HepG2 (cell line): ENCODE measurements at regions not wholly inside any gene's neighbourhood (a gene's known extent, or its start where the extent isn't known, plus 50 kb on each side); places are given as distances from the start of the nearest gene placed in this dataset.

Experiments used
- ATAC-seq: fragments of 200-7000 bp; cut with Tn5 transposase; 3 replicates; pipeline ENCODE4 v1.9.1; 2020; ENCODE audit warnings: mild to moderate bottlenecking, moderate library complexity
- BruUV-seq: library from RNA; stranded (reverse); fragments of 400-500 nt; replicated peaks from 2 replicates; lab custom pipeline; 2021; lab: Mats Ljungman, UMichigan
- CTCF ChIA-PET: fragments of 300-600 bp; formaldehyde crosslinking; extraction: SDS; loops from one replicate; lab custom pipeline; 2021; ENCODE audit warnings: low total read pairs, inconsistent platforms, low intra/inter-chr PET ratio; lab: Yijun Ruan, JAX
- POLR2A ChIA-PET: fragments of 350-600 bp; sonication (Branson Sonifier 250); formaldehyde crosslinking; loops from one replicate; lab custom pipeline; 2020; ENCODE audit warnings: antibody characterized with exemption, inconsistent platforms; lab: Yijun Ruan, JAX
- DNase-seq: peaks from one replicate; pipeline ENCODE4 v3.0.0-alpha.2; 2015; ENCODE audit warnings: low spot score
- FAIRE-seq: peaks from 3 replicates; lab custom pipeline; 2011; peaks lifted over from hg19 to GRCh38; lab: Jason Lieb, UNC
- H2AFZ ChIP-seq: one replicate; pipeline ENCODE4 v1.6.1; 2011; ENCODE audit warnings: low read length, inconsistent platforms
- H3K27ac ChIP-seq: fragments of 300-600 bp; 3 replicates; pipeline ENCODE4 v1.8.0; 2011; ENCODE audit warnings: mixed run types, mild to moderate bottlenecking, mixed read lengths, low read length, inconsistent platforms; ENCODE audit not compliant: insufficient read depth; ENCODE audit errors: extremely low read length
- H3K27me3 ChIP-seq, 2 experiments: fragments of 200-600 bp in 1 of 2; 2 replicates in 1 of 2; 3 replicates in 1 of 2; pipeline versions ENCODE4 v1.6.0 to v1.8.0; 2011; ENCODE audit warnings: low read length in 2 of 2, mild to moderate bottlenecking in 2 of 2, moderate library complexity in 2 of 2, inconsistent platforms in 1 of 2; ENCODE audit not compliant: insufficient read depth in 2 of 2, control insufficient read depth in 1 of 2
- H3K36me3 ChIP-seq, 2 experiments: fragments of 200-600 bp in 1 of 2; replicated peaks in 1 of 2; 2 replicates in 1 of 2; 3 replicates in 1 of 2; pipeline versions ENCODE4 v1.5.1 to v1.8.0; 2011; ENCODE audit warnings: low read length in 2 of 2, inconsistent platforms in 1 of 2; ENCODE audit not compliant: insufficient read depth in 2 of 2, control insufficient read depth in 1 of 2
- H3K4me1 ChIP-seq: 2 replicates; pipeline ENCODE4 v1.5.1; 2012; ENCODE audit warnings: low read length, inconsistent platforms; ENCODE audit not compliant: insufficient read depth
- H3K4me2 ChIP-seq: 2 replicates; pipeline ENCODE4 v1.6.0; 2011; ENCODE audit warnings: low read depth, low read length, inconsistent platforms
- H3K4me3 ChIP-seq, 3 experiments: fragments of 200-600 bp in 1 of 3; sonication (generic), shearing (Covaris generic) in 1 of 3; replicated peaks in 1 of 3; 2 replicates each; pipeline ENCODE4 v1.5.1; 2011 to 2016; ENCODE audit warnings: low read length in 3 of 3, inconsistent platforms in 2 of 3, low read depth in 2 of 3, mild to moderate bottlenecking in 2 of 3, control low read depth in 1 of 3, mixed read lengths in 1 of 3; ENCODE audit not compliant: insufficient read depth in 1 of 3
- H3K79me2 ChIP-seq: one replicate; pipeline ENCODE4 v1.6.1; 2011; ENCODE audit warnings: low read length, inconsistent platforms; ENCODE audit not compliant: insufficient read depth
- H3K9ac ChIP-seq: 2 replicates; pipeline ENCODE4 v1.6.0; 2011; ENCODE audit warnings: mild to moderate bottlenecking, low read depth, low read length, inconsistent platforms; ENCODE audit not compliant: insufficient read depth
- H3K9me3 ChIP-seq: 2 replicates; pipeline ENCODE4 v1.5.1; 2012; ENCODE audit warnings: mild to moderate bottlenecking, low read length
- H4K20me1 ChIP-seq: 2 replicates; pipeline ENCODE4 v1.6.0; 2011; ENCODE audit warnings: inconsistent platforms, mild to moderate bottlenecking, low read length, moderate library complexity; ENCODE audit not compliant: insufficient read depth
- GPN1 ChIP-seq: sonication (generic); formaldehyde crosslinking; IDR thresholded peaks from 2 replicates; pipeline ENCODE4 v1.5.1; 2020; ENCODE audit warnings: missing genetic modification reagents, borderline replicate concordance
- LRRFIP1 ChIP-seq: sonication (generic); formaldehyde crosslinking; conservative IDR thresholded peaks from 2 replicates; pipeline ENCODE4 v1.4.0; 2020; ENCODE audit warnings: missing genetic modification reagents
- MATR3 ChIP-seq: sonication (generic); formaldehyde crosslinking; IDR thresholded peaks from 2 replicates; pipeline ENCODE4 v1.4.0; 2020; ENCODE audit warnings: missing genetic modification reagents
- NFRKB ChIP-seq: fragments of 450-650 bp; IDR thresholded peaks from 2 replicates; pipeline ENCODE4 v1.6.1; 2017
- NR2F2 ChIP-seq: IDR thresholded peaks from 2 replicates; pipeline ENCODE4 v1.6.1; 2012; ENCODE audit warnings: low read depth, inconsistent platforms, borderline replicate concordance
- SALL2 ChIP-seq: sonication (generic); formaldehyde crosslinking; IDR thresholded peaks from 2 replicates; pipeline ENCODE4 v1.8.1; 2023; ENCODE audit warnings: mild to moderate bottlenecking, missing genetic modification reagents, inconsistent platforms
- SMARCC2 ChIP-seq: fragments of 450-650 bp; IDR thresholded peaks from 2 replicates; pipeline ENCODE4 v1.6.1; 2017; ENCODE audit warnings: antibody characterized with exemption, mild to moderate bottlenecking
- SPEN ChIP-seq: sonication (generic); formaldehyde crosslinking; IDR thresholded peaks from 2 replicates; pipeline ENCODE4 v1.5.1; 2020; ENCODE audit warnings: low read depth, mild to moderate bottlenecking, missing genetic modification reagents
- ZNF264 ChIP-seq: sonication (generic); formaldehyde crosslinking; IDR thresholded peaks from 2 replicates; pipeline ENCODE4 v1.4.0; 2020; ENCODE audit warnings: missing genetic modification reagents
- ZNF558 ChIP-seq: sonication (generic); formaldehyde crosslinking; IDR thresholded peaks from 2 replicates; pipeline ENCODE4 v1.9.0; 2022; ENCODE audit warnings: mild to moderate bottlenecking, missing genetic modification reagents, borderline replicate concordance
- ZNF580 ChIP-seq: IDR thresholded peaks from 2 replicates; pipeline ENCODE4 v1.6.1; 2016; ENCODE audit warnings: low read depth, borderline replicate concordance
- ZNF781 ChIP-seq: sonication (generic); formaldehyde crosslinking; IDR thresholded peaks from 2 replicates; pipeline ENCODE4 v1.5.1; 2020; ENCODE audit warnings: borderline replicate concordance, mild to moderate bottlenecking, missing genetic modification reagents; ENCODE audit errors: not compliant biosample characterization
- ZSCAN22 ChIP-seq: sonication (generic); formaldehyde crosslinking; IDR thresholded peaks from 2 replicates; pipeline ENCODE4 v1.4.0; 2020; ENCODE audit warnings: mild to moderate bottlenecking, missing genetic modification reagents
- WGBS: methylation state at CpG from one replicate; pipeline ENCODE4 v1.1.6; 2017; ENCODE audit warnings: low lambda C conversion rate; 5-methylcytosine and 5-hydroxymethylcytosine counted together
- in situ Hi-C: cut with HindIII; loops from 2 replicates; pipeline ENCODE4 v1.10.0; 2017; ENCODE audit warnings: low pct_unique_long_range_greater_than_20kb; ENCODE audit not compliant: extremely low pct_ligation_motif_present
- intact Hi-C: fragments of 100-400 bp; cut with micrococcal nuclease; formaldehyde crosslinking; loops from one replicate; pipeline ENCODE4 v1.10.0; 2022; ENCODE audit not compliant: unreplicated experiment
- TF ChIP-seq, protein P1 (sequence below): sonication (generic); formaldehyde crosslinking; IDR thresholded peaks from 2 replicates; pipeline ENCODE4 v1.9.0; 2021; ENCODE audit warnings: missing genetic modification reagents, mild to moderate bottlenecking, borderline replicate concordance
- TF ChIP-seq, protein P2 (sequence below): sonication (generic); formaldehyde crosslinking; IDR thresholded peaks from 2 replicates; pipeline ENCODE4 v1.5.1; 2020; ENCODE audit warnings: mild to moderate bottlenecking, missing genetic modification reagents, borderline replicate concordance
- TF ChIP-seq, protein P3 (sequence below): sonication (generic); formaldehyde crosslinking; IDR thresholded peaks from 2 replicates; pipeline ENCODE4 v1.5.0; 2020; ENCODE audit warnings: mild to moderate bottlenecking, missing genetic modification reagents, borderline replicate concordance

DNA sequence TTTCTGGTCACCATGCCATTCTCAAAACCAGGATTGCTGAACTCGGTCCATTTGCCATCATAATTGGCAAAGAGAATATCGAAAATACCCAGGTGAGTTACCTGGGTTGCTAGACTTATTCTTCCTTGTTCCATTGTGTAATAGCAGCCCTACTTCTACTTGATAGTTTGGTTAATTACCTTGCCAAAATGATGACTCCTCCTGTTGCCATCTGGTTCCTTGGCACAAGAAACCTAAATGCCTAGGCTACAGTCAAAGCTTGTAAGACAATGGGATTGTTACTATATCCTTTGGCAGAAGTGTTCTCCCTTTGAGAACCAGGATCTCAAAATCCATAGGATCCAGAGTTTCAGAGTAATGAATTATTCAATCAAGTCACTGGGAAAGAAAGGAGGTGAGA is 373.2 kb upstream of the ACTBL2 start:
- intact Hi-C loops (no loop called here), in situ Hi-C loops (no loop called here)
- H4K20me1 ChIP-seq, result no peaks in the 10 kb centered on the region
- BruUV-seq, result no TSS peak
- ChIA-PET POLR2A (no interaction called here), CTCF (no interaction called here)
- H3K4me1 ChIP-seq, result no peaks in the 10 kb centered on the region
- no peaks in the 10 kb centered on the region for H3K36me3 ChIP-seq
- H3K79me2 ChIP-seq, result no peaks in the 10 kb centered on the region
- DNase-seq (no peak), ATAC-seq (no peak), FAIRE-seq (no peak)
- H3K27ac ChIP-seq, result no peak overlapping the region
- no peak overlapping the region for H2AFZ ChIP-seq
- no peak overlapping the region for H3K9ac ChIP-seq
- H3K4me2 ChIP-seq, result no peak overlapping the region
- H3K4me3 ChIP-seq, result no peak overlapping the region
- H3K9me3 ChIP-seq, result no peaks in the 10 kb centered on the region
- no peaks in the 10 kb centered on the region; a peak in 2 of 5 replicates for H3K27me3 ChIP-seq
- TF ChIP-seq SPEN (CRISPR knock-in tag), result no peak
- no peak for TF ChIP-seq SMARCC2
- no peak for TF ChIP-seq LRRFIP1 (CRISPR knock-in tag)
- TF ChIP-seq NFRKB, result no peak
- TF ChIP-seq ZSCAN22 (CRISPR knock-in tag), result no peak
- no peak for TF ChIP-seq ZNF781
- no peak for TF ChIP-seq NR2F2
- TF ChIP-seq, protein P1, sequence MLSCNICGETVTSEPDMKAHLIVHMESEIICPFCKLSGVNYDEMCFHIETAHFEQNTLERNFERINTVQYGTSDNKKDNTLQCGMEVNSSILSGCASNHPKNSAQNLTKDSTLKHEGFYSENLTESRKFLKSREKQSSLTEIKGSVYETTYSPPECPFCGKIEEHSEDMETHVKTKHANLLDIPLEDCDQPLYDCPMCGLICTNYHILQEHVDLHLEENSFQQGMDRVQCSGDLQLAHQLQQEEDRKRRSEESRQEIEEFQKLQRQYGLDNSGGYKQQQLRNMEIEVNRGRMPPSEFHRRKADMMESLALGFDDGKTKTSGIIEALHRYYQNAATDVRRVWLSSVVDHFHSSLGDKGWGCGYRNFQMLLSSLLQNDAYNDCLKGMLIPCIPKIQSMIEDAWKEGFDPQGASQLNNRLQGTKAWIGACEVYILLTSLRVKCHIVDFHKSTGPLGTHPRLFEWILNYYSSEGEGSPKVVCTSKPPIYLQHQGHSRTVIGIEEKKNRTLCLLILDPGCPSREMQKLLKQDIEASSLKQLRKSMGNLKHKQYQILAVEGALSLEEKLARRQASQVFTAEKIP (CRISPR knock-in tag), result no peak
- TF ChIP-seq GPN1 (CRISPR knock-in tag), result no peak
- TF ChIP-seq ZNF264 (CRISPR knock-in tag), result no peak
- TF ChIP-seq, protein P2, sequence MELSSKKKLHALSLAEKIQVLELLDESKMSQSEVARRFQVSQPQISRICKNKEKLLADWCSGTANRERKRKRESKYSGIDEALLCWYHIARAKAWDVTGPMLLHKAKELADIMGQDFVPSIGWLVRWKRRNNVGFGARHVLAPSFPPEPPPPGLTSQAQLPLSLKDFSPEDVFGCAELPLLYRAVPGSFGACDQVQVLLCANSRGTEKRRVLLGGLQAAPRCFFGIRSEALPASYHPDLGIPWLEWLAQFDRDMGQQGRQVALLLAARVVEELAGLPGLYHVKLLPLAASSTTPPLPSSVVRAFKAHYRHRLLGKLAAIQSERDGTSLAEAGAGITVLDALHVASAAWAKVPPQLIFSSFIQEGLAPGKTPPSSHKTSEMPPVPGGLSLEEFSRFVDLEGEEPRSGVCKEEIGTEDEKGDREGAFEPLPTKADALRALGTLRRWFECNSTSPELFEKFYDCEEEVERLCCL, result no peak
- TF ChIP-seq MATR3 (CRISPR knock-in tag), result no peak
- TF ChIP-seq, protein P3, sequence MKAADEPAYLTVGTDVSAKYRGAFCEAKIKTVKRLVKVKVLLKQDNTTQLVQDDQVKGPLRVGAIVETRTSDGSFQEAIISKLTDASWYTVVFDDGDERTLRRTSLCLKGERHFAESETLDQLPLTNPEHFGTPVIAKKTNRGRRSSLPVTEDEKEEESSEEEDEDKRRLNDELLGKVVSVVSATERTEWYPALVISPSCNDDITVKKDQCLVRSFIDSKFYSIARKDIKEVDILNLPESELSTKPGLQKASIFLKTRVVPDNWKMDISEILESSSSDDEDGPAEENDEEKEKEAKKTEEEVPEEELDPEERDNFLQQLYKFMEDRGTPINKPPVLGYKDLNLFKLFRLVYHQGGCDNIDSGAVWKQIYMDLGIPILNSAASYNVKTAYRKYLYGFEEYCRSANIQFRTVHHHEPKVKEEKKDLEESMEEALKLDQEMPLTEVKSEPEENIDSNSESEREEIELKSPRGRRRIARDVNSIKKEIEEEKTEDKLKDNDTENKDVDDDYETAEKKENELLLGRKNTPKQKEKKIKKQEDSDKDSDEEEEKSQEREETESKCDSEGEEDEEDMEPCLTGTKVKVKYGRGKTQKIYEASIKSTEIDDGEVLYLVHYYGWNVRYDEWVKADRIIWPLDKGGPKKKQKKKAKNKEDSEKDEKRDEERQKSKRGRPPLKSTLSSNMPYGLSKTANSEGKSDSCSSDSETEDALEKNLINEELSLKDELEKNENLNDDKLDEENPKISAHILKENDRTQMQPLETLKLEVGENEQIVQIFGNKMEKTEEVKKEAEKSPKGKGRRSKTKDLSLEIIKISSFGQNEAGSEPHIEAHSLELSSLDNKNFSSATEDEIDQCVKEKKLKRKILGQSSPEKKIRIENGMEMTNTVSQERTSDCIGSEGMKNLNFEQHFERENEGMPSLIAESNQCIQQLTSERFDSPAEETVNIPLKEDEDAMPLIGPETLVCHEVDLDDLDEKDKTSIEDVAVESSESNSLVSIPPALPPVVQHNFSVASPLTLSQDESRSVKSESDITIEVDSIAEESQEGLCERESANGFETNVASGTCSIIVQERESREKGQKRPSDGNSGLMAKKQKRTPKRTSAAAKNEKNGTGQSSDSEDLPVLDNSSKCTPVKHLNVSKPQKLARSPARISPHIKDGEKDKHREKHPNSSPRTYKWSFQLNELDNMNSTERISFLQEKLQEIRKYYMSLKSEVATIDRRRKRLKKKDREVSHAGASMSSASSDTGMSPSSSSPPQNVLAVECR, result no peak
- no peak for TF ChIP-seq ZNF558 (CRISPR knock-in tag)
- TF ChIP-seq SALL2, result no peak
- no peak for TF ChIP-seq ZNF580 (CRISPR knock-in tag)
- WGBS, result 0% methylated on average over 2 of the region's 2 CpGs
